ENCODE measurements at regions not wholly inside any gene's neighbourhood (a gene's known extent, or its start where the extent isn't known, plus 50 kb on each side); places are given as distances from the start of the nearest gene placed in this dataset.

DNA sequence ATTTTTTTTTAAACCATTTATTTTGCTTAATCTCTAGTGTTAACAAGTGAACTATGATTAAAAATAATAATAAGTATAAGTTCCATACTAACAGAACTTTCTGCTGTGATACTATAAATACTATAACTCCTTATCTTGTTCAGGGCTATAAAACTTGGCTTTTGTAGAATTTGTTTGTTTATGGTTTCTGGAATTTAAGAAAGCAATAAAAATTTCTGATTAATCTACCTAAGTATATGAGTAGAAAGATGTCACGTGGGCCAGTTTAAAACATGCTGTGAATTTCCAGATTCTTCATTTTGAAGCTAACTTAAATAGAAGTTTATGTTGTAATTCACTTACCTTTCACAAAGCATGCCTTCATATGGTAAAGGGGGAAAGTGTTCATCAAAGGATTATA, 1236.3 kb upstream of the ACVR2A start:
- Histone ChIP-seq H3K27me3 (ENCODE audit: control insufficient read depth in 3 of 3, insufficient read depth in 3 of 3, low read length in 3 of 3) (no peaks in the 10 kb centered on the region), H3K36me3 (ENCODE audit: control insufficient read depth in 3 of 3, insufficient read depth in 2 of 3, low read depth in 1 of 3, low read length in 3 of 3) (no peaks in the 10 kb centered on the region), H3K4me3 (ENCODE audit: low read depth in 1 of 3, low read length in 3 of 3) (no peak overlapping the region), H3K9me3 (ENCODE audit: control insufficient read depth in 2 of 2, insufficient read depth in 1 of 2, low read depth in 1 of 2, low read length in 1 of 2) (no peaks in the 10 kb centered on the region), H3K27ac (ENCODE audit: low read depth in 1 of 3, low read length in 2 of 3) (no peak overlapping the region), H3K4me1 (ENCODE audit: control insufficient read depth in 3 of 3, insufficient read depth in 2 of 3, low read depth in 1 of 3, low read length in 2 of 3) (no peaks in the 10 kb centered on the region)
- FAIRE-seq, result no peak
- WGBS, 3 donors, result 10 to 50% (median 24%) methylated on average over 1 of the region's 1 CpG
- no peak for DNase-seq

DNA sequence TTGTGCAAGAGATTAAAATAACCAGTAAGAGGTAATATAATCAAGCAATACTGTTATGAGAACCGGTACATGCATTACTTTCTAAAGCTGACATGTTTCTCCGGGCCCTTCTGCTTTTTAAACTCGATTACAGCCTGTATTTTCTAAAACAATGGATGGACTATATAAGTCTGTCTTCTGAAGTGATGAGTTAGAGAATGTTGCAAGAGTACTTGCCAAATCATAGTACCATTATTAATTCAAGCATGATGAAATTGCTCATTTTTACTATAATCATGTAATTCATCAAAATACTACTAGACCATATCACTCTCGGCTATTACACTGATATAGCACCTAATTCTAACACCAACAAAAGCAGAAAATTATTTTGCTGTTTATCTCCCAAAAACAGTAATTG, 1240.3 kb upstream of the ACVR2A start:
- no peak for DNase-seq
- Histone ChIP-seq H3K4me1 (ENCODE audit: control insufficient read depth in 3 of 3, insufficient read depth in 2 of 3, low read depth in 1 of 3, low read length in 2 of 3) (no peaks in the 10 kb centered on the region), H3K27me3 (ENCODE audit: control insufficient read depth in 3 of 3, insufficient read depth in 3 of 3, low read length in 3 of 3) (no peaks in the 10 kb centered on the region), H3K27ac (ENCODE audit: low read depth in 1 of 3, low read length in 2 of 3) (no peak overlapping the region), H3K9me3 (ENCODE audit: control insufficient read depth in 2 of 2, insufficient read depth in 1 of 2, low read depth in 1 of 2, low read length in 1 of 2) (no peaks in the 10 kb centered on the region), H3K4me3 (ENCODE audit: low read depth in 1 of 3, low read length in 3 of 3) (no peak overlapping the region), H3K36me3 (ENCODE audit: control insufficient read depth in 3 of 3, insufficient read depth in 2 of 3, low read depth in 1 of 3, low read length in 3 of 3) (no peaks in the 10 kb centered on the region)
- no peak for FAIRE-seq
- WGBS, 3 donors, result 83 to 87% (median 84%) methylated on average over 4 of the region's 4 CpGs

DNA sequence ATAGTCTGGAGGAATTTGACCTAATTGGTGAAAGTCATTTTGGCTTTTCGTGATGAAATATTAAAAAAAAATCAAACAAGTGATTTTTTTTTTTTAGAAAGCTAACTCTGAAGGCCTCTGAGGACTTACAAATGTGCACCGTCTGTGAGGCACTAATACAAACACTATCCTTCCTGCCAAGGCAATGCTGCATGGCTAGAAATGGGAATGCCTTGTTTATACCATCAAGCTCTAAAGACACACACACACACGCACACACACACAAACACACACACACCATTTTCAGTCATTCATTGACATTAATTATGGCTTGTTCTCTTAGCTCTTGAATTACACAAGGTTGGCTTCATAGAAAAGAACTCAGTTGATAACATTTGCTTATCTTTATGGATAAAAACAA, 1242.0 kb upstream of the ACVR2A start:
- 54 to 67% (median 59%) methylated on average over 3 of the region's 3 CpGs for WGBS, 3 donors

DNA sequence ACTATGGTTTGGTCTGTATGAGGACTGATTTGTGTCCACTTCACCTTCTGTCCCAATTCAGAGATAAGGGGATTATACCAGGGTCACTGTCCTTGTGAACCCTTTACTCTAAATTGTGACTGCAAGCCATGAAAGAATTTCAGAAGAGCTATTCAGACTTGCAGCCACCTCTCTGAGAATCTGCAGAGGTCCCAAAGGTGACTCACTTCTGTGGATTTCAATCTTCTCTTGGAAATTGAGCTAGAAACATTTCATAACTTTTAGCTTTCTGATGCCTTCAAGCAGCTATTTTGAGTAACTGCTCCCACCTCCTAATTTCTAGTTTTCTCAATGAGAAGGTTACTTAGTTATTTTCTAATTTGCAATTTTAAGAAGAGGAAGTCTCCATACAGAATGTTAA, 1242.4 kb upstream of the ACVR2A start:
- H3K4me3 ChIP-seq (ENCODE audit: low read depth in 1 of 3, low read length in 3 of 3), result no peak overlapping the region
- no peaks in the 10 kb centered on the region for H3K9me3 ChIP-seq (ENCODE audit: control insufficient read depth in 2 of 2, insufficient read depth in 1 of 2, low read depth in 1 of 2, low read length in 1 of 2)
- H3K36me3 ChIP-seq (ENCODE audit: control insufficient read depth in 3 of 3, insufficient read depth in 2 of 3, low read depth in 1 of 3, low read length in 3 of 3), result no peaks in the 10 kb centered on the region
- FAIRE-seq (no peak), DNase-seq (no peak)
- H3K4me1 ChIP-seq (ENCODE audit: control insufficient read depth in 3 of 3, insufficient read depth in 2 of 3, low read depth in 1 of 3, low read length in 2 of 3), result no peaks in the 10 kb centered on the region
- no peaks in the 10 kb centered on the region for H3K27me3 ChIP-seq (ENCODE audit: control insufficient read depth in 3 of 3, insufficient read depth in 3 of 3, low read length in 3 of 3)
- no peak overlapping the region for H3K27ac ChIP-seq (ENCODE audit: low read depth in 1 of 3, low read length in 2 of 3)

More for the DNA sequence above, 1242.0 kb upstream of the ACVR2A start:
- Histone ChIP-seq H3K4me1 (ENCODE audit: control insufficient read depth in 3 of 3, insufficient read depth in 2 of 3, low read depth in 1 of 3, low read length in 2 of 3) (no peaks in the 10 kb centered on the region), H3K27me3 (ENCODE audit: control insufficient read depth in 3 of 3, insufficient read depth in 3 of 3, low read length in 3 of 3) (no peaks in the 10 kb centered on the region), H3K4me3 (ENCODE audit: low read depth in 1 of 3, low read length in 3 of 3) (no peak overlapping the region), H3K36me3 (ENCODE audit: control insufficient read depth in 3 of 3, insufficient read depth in 2 of 3, low read depth in 1 of 3, low read length in 3 of 3) (no peaks in the 10 kb centered on the region), H3K9me3 (ENCODE audit: control insufficient read depth in 2 of 2, insufficient read depth in 1 of 2, low read depth in 1 of 2, low read length in 1 of 2) (no peaks in the 10 kb centered on the region), H3K27ac (ENCODE audit: low read depth in 1 of 3, low read length in 2 of 3) (no peak overlapping the region)
- FAIRE-seq (no peak), DNase-seq (no peak)

DNA sequence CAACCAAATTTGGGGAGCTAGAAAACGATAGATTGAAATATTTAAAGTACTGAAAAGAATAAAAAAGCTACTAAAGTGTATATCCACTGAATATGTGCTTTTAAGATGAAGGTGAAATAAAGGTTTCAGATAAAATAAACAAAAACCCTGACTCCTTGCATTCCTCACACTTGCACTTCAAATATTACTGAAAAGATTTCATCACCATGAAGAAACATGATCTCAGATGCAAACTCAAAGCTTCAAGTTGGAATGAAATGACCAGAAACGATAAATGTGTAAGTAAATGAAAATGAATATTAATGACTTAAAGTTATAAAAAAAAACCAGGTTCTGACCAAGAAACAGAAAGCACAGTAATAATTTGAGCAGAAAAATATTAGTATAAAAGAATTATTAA, 1246.0 kb upstream of the ACVR2A start:
- DNase-seq (no peak), FAIRE-seq (no peak)
- 75 to 87% (median 84%) methylated on average over 2 of the region's 2 CpGs for WGBS, 3 donors
- no peak overlapping the region for H3K27ac ChIP-seq (ENCODE audit: low read depth in 1 of 3, low read length in 2 of 3)
- H3K27me3 ChIP-seq (ENCODE audit: control insufficient read depth in 3 of 3, insufficient read depth in 3 of 3, low read length in 3 of 3), result no peaks in the 10 kb centered on the region
- no peaks in the 10 kb centered on the region for H3K36me3 ChIP-seq (ENCODE audit: control insufficient read depth in 3 of 3, insufficient read depth in 2 of 3, low read depth in 1 of 3, low read length in 3 of 3)
- no peaks in the 10 kb centered on the region for H3K4me1 ChIP-seq (ENCODE audit: control insufficient read depth in 3 of 3, insufficient read depth in 2 of 3, low read depth in 1 of 3, low read length in 2 of 3)
- no peak overlapping the region for H3K4me3 ChIP-seq (ENCODE audit: low read depth in 1 of 3, low read length in 3 of 3)
- H3K9me3 ChIP-seq (ENCODE audit: control insufficient read depth in 2 of 2, insufficient read depth in 1 of 2, low read depth in 1 of 2, low read length in 1 of 2), result no peaks in the 10 kb centered on the region

DNA sequence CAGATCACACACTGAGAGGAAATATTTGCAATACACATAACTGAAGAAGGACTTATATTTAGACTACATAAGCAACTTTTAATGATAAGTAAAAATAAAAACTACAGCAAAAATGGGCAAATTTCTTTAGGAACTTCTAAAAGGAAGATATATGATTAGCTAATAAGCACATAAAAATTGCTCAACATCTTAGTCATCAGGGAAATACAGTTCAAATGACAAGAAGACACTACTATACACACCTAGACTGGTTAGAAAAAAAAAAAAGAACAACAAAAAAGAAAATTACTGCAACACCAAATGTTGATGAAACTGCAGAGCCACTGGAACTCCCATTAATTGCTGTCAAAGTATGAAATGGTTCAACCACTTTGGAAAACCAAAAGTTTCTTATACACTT, 1247.5 kb upstream of the ACVR2A start:
- no peak overlapping the region for H3K27ac ChIP-seq (ENCODE audit: low read depth in 1 of 3, low read length in 2 of 3)
- H3K4me1 ChIP-seq (ENCODE audit: control insufficient read depth in 3 of 3, insufficient read depth in 2 of 3, low read depth in 1 of 3, low read length in 2 of 3), result no peaks in the 10 kb centered on the region
- H3K4me3 ChIP-seq (ENCODE audit: low read depth in 1 of 3, low read length in 3 of 3), result no peak overlapping the region
- no peak for DNase-seq
- no peaks in the 10 kb centered on the region for H3K27me3 ChIP-seq (ENCODE audit: control insufficient read depth in 3 of 3, insufficient read depth in 3 of 3, low read length in 3 of 3)
- no peak for FAIRE-seq
- no peaks in the 10 kb centered on the region for H3K9me3 ChIP-seq (ENCODE audit: control insufficient read depth in 2 of 2, insufficient read depth in 1 of 2, low read depth in 1 of 2, low read length in 1 of 2)
- H3K36me3 ChIP-seq (ENCODE audit: control insufficient read depth in 3 of 3, insufficient read depth in 2 of 3, low read depth in 1 of 3, low read length in 3 of 3), result no peaks in the 10 kb centered on the region

DNA sequence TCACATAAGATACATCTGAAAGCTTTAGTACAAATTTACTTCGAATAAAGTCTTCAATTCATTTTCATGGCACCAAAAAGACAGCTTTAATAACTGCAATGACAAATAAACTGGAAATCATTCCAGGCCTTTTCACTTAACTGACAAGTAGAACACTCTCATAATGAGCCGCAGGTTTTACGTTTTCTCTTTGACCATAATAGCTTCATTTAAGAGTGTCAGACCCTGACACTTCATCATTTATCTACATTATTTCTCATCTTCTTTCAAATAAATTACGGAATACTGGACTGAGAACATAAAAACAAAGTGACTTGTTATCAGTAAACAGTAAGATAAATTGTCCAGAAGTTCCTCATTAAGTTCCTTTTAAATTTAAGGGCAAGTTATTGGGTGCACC, 1252.9 kb upstream of the ACVR2A start:
- Histone ChIP-seq H3K4me1 (ENCODE audit: control insufficient read depth in 3 of 3, insufficient read depth in 2 of 3, low read depth in 1 of 3, low read length in 2 of 3) (no peaks in the 10 kb centered on the region), H3K4me3 (ENCODE audit: low read depth in 1 of 3, low read length in 3 of 3) (no peak overlapping the region)

DNA sequence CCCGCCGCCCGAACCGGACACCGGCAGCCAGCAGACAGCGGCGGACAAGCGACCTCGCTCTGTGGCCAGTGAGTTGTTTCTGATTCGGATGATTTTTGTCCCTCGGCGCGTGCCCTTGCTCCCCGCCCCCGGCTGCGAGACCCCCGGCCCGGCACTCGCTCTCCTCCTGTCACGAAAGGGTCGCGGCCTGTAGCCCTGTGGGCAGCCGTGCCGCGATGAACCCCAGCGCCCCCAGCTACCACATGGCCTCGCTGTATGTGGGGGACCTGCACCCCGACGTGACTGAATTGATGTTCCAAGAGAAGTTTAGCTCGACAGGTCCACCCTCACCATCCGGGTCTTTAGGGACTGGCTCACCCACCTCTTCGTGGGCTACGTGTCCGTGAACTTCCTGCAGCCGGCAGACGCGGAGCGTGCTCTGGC, 1257.5 kb upstream of the ACVR2A start:
- FAIRE-seq (no peak), DNase-seq (no peak)
- H3K36me3 ChIP-seq (ENCODE audit: control insufficient read depth in 3 of 3, insufficient read depth in 2 of 3, low read depth in 1 of 3, low read length in 3 of 3), result no peaks in the 10 kb centered on the region
- H3K27me3 ChIP-seq (ENCODE audit: control insufficient read depth in 3 of 3, insufficient read depth in 3 of 3, low read length in 3 of 3), result no peaks in the 10 kb centered on the region
- 95 to 98% (median 97%) methylated on average over 34 to 38 of the region's 38 CpGs for WGBS, 3 donors
- H3K4me3 ChIP-seq (ENCODE audit: low read depth in 1 of 3, low read length in 3 of 3), result no peak overlapping the region
- no peaks in the 10 kb centered on the region for H3K9me3 ChIP-seq (ENCODE audit: control insufficient read depth in 2 of 2, insufficient read depth in 1 of 2, low read depth in 1 of 2, low read length in 1 of 2)
- no peaks in the 10 kb centered on the region for H3K4me1 ChIP-seq (ENCODE audit: control insufficient read depth in 3 of 3, insufficient read depth in 2 of 3, low read depth in 1 of 3, low read length in 2 of 3)
- H3K27ac ChIP-seq (ENCODE audit: low read depth in 1 of 3, low read length in 2 of 3), result no peak overlapping the region

More for the DNA sequence above, 1252.9 kb upstream of the ACVR2A start:
- no peak for DNase-seq
- H3K27me3 ChIP-seq (ENCODE audit: control insufficient read depth in 3 of 3, insufficient read depth in 3 of 3, low read length in 3 of 3), result no peaks in the 10 kb centered on the region
- no peak for FAIRE-seq
- no peaks in the 10 kb centered on the region for H3K9me3 ChIP-seq (ENCODE audit: control insufficient read depth in 2 of 2, insufficient read depth in 1 of 2, low read depth in 1 of 2, low read length in 1 of 2)
- H3K36me3 ChIP-seq (ENCODE audit: control insufficient read depth in 3 of 3, insufficient read depth in 2 of 3, low read depth in 1 of 3, low read length in 3 of 3), result no peaks in the 10 kb centered on the region
- 77 to 83% (median 82%) methylated on average over 4 of the region's 4 CpGs for WGBS, 3 donors
- no peak overlapping the region for H3K27ac ChIP-seq (ENCODE audit: low read depth in 1 of 3, low read length in 2 of 3)

DNA sequence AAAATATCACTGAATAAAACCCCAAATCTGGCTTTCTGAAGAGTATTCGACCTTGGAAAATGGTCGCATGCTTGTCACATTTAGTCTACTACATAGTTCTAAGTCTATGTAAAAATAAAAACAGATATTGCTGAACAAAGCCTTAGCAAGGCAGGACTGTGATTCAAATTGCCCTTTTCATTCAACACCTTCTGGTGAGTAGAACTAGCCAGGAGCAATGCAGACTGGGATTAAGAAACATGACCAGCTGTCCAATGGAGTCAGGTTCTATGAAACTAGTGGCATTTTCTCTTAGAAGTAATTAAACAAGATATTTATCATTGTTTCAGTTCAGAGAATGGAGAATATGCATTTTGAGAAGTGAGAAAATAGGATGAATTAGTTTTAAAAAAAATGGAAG, 1260.5 kb upstream of the ACVR2A start:
- Histone ChIP-seq H3K9me3 (ENCODE audit: control insufficient read depth in 2 of 2, insufficient read depth in 1 of 2, low read depth in 1 of 2, low read length in 1 of 2) (no peaks in the 10 kb centered on the region), H3K27ac (ENCODE audit: low read depth in 1 of 3, low read length in 2 of 3) (no peak overlapping the region), H3K36me3 (ENCODE audit: control insufficient read depth in 3 of 3, insufficient read depth in 2 of 3, low read depth in 1 of 3, low read length in 3 of 3) (no peaks in the 10 kb centered on the region), H3K4me1 (ENCODE audit: control insufficient read depth in 3 of 3, insufficient read depth in 2 of 3, low read depth in 1 of 3, low read length in 2 of 3) (no peaks in the 10 kb centered on the region), H3K27me3 (ENCODE audit: control insufficient read depth in 3 of 3, insufficient read depth in 3 of 3, low read length in 3 of 3) (no peaks in the 10 kb centered on the region), H3K4me3 (ENCODE audit: low read depth in 1 of 3, low read length in 3 of 3) (no peak overlapping the region)
- FAIRE-seq (no peak), DNase-seq (no peak)
- 87 to 94% (median 87%) methylated on average over 2 of the region's 2 CpGs for WGBS, 3 donors
